ENCODE measurements at regions not wholly inside any gene's neighbourhood (a gene's known extent, or its start where the extent isn't known, plus 50 kb on each side); places are given as distances from the start of the nearest gene placed in this dataset.

- TF ChIP-seq CTCF (IDR thresholded peaks at IDR 0.05) (no peak), NR2C2 (CRISPR knock-in tag; IDR thresholded peaks at IDR 0.05) (no peak), SP1 (CRISPR knock-in tag; conservative IDR thresholded peaks at IDR 0.05) (no peak), TCF7 (CRISPR knock-in tag; IDR thresholded peaks at IDR 0.05; ENCODE audit: low read depth) (no peak), TP53 (CRISPR knock-in tag; IDR thresholded peaks at IDR 0.05) (no peak), USF2 (CRISPR knock-in tag; IDR thresholded peaks at IDR 0.05) (no peak), E2F1 (CRISPR knock-in tag; IDR thresholded peaks at IDR 0.05) (no peak)
Measured at GRCh38 chr1:56426587-56427381, 152.6 kb downstream of the PLPP3 start.
